Upper lobe of right lung (tissue), 1 donor: ENCODE measurements at regions not wholly inside any gene's neighbourhood (a gene's known extent, or its start where the extent isn't known, plus 50 kb on each side); places are given as distances from the start of the nearest gene placed in this dataset.

Experiments
- ATAC-seq: fragments of 200-7000 bp; cut with Tn5 transposase; one replicate; pipeline ENCODE4 v1.9.1; 2020; ENCODE audit warnings: mild to moderate bottlenecking, moderate library complexity
- DNase-seq: peaks from one replicate; pipeline ENCODE4 v3.0.0-alpha.2; 2020
- H3K27ac ChIP-seq: fragments of 200-600 bp; one replicate; pipeline ENCODE4 v1.8.0; 2022
- H3K27me3 ChIP-seq: fragments of 200-600 bp; one replicate; pipeline ENCODE4 v1.8.0; 2022; ENCODE audit warnings: mild to moderate bottlenecking
- H3K36me3 ChIP-seq: fragments of 200-600 bp; one replicate; pipeline ENCODE4 v1.8.0; 2022
- H3K4me1 ChIP-seq: fragments of 200-600 bp; one replicate; pipeline ENCODE4 v1.8.0; 2022
- H3K4me3 ChIP-seq: fragments of 200-600 bp; one replicate; pipeline ENCODE4 v1.8.0; 2022; ENCODE audit warnings: mild to moderate bottlenecking
- H3K9me3 ChIP-seq: fragments of 200-600 bp; one replicate; pipeline ENCODE4 v1.8.0; 2022
- CTCF ChIP-seq: fragments of 200-600 bp; IDR thresholded peaks from one replicate; pipeline ENCODE4 v1.8.0; 2022; ENCODE audit warnings: antibody characterized with exemption
- intact Hi-C: fragments of 100-400 bp; cut with DNase I; formaldehyde crosslinking; loops from one replicate; pipeline ENCODE4 v1.11.0; 2022
- donor health status: DM: no; HTN: yes; CAD: no; lungs with severe emphysema.

GRCh38 chr5:124996023-124996763 lies 249.8 kb upstream of the ZNF608 start:
- no peak for TF ChIP-seq CTCF
- intact Hi-C loops = no loop called here
- H3K9me3 ChIP-seq = no peaks in the 10 kb centered on the region
- no peaks in the 10 kb centered on the region for H3K27me3 ChIP-seq
- DNase-seq (no peak), ATAC-seq (no peak)
- no peak overlapping the region for H3K27ac ChIP-seq
- no peak overlapping the region for H3K4me3 ChIP-seq
- no peaks in the 10 kb centered on the region for H3K4me1 ChIP-seq
- H3K36me3 ChIP-seq = no peaks in the 10 kb centered on the region

- no peak for ATAC-seq
- Histone ChIP-seq H3K9me3 (no peaks in the 10 kb centered on the region), H3K27ac (no peak overlapping the region), H3K4me3 (no peak overlapping the region), H3K27me3 (no peaks in the 10 kb centered on the region), H3K4me1 (no peaks in the 10 kb centered on the region), H3K36me3 (no peaks in the 10 kb centered on the region)
- no peak for TF ChIP-seq CTCF
- DNase-seq = no peak
- intact Hi-C loops = no loop called here
Observed at GRCh38 chr5:124996764-124997077, 250.3 kb upstream of the ZNF608 start.

GRCh38 chr5:124997186-124997893 lies 250.9 kb upstream of the ZNF608 start:
- Histone ChIP-seq H3K4me1 (no peaks in the 10 kb centered on the region), H3K27ac (no peak overlapping the region), H3K27me3 (no peaks in the 10 kb centered on the region), H3K36me3 (no peaks in the 10 kb centered on the region), H3K9me3 (no peaks in the 10 kb centered on the region), H3K4me3 (no peak overlapping the region)
- no peak for ATAC-seq
- intact Hi-C loops = no loop called here
- TF ChIP-seq CTCF = no peak
- DNase-seq = no peak

GRCh38 chr5:124998520-124998919 lies 252.1 kb upstream of the ZNF608 start:
- intact Hi-C loops = no loop called here
- Histone ChIP-seq H3K27ac (no peak overlapping the region), H3K27me3 (no peaks in the 10 kb centered on the region), H3K4me3 (no peak overlapping the region), H3K4me1 (no peaks in the 10 kb centered on the region), H3K36me3 (no peaks in the 10 kb centered on the region), H3K9me3 (no peaks in the 10 kb centered on the region)
- DNase-seq = no peak
- ATAC-seq = no peak
- no peak for TF ChIP-seq CTCF

GRCh38 chr5:125002727-125003598 lies 256.5 kb upstream of the ZNF608 start:
- ATAC-seq (no peak), DNase-seq (no peak)
- no peak overlapping the region for H3K4me3 ChIP-seq
- no peaks in the 10 kb centered on the region for H3K27me3 ChIP-seq
- intact Hi-C loops = no loop called here
- TF ChIP-seq CTCF = no peak
- H3K4me1 ChIP-seq = no peaks in the 10 kb centered on the region
- H3K36me3 ChIP-seq = no peaks in the 10 kb centered on the region
- no peaks in the 10 kb centered on the region for H3K9me3 ChIP-seq
- no peak overlapping the region for H3K27ac ChIP-seq
